NCI-H345 treated with DMSO at 0.1 percent for 48 hours (cell line): ENCODE measurements at regions not wholly inside any gene's neighbourhood (a gene's known extent, or its start where the extent isn't known, plus 50 kb on each side); places are given as distances from the start of the nearest gene placed in this dataset.

Source experiments
- DNase-seq: peaks from one replicate; lab custom pipeline; 2025; ENCODE audit not compliant: unreplicated experiment; lab: John Stamatoyannopoulos, UW

GRCh38 chr6:225121-225721, 67.1 kb upstream of the DUSP22 start:
- DNase-seq = no peak

- DNase-seq = no peak
Measured at GRCh38 chr6:225907-226306, 66.4 kb upstream of the DUSP22 start.

- DNase-seq = no peak
Measured at GRCh38 chr6:226516-227073, 65.7 kb upstream of the DUSP22 start.

- DNase-seq = no peak
Measured at GRCh38 chr6:227074-227782, 65.1 kb upstream of the DUSP22 start.

GRCh38 chr6:227812-228338, 64.4 kb upstream of the DUSP22 start:
- DNase-seq = no peak

- no peak for DNase-seq
Measured at GRCh38 chr6:228881-229651, 63.2 kb upstream of the DUSP22 start.

GRCh38 chr6:231779-232178, 60.5 kb upstream of the DUSP22 start:
- no peak for DNase-seq

- DNase-seq = no peak
Measured at GRCh38 chr6:232982-233640, 59.2 kb upstream of the DUSP22 start.

- no peak for DNase-seq
Measured at GRCh38 chr6:234706-235372, 57.4 kb upstream of the DUSP22 start.

- no peak for DNase-seq
Measured at GRCh38 chr6:235763-236360, 56.4 kb upstream of the DUSP22 start.

- no peak for DNase-seq
Measured at GRCh38 chr6:236519-236918, 55.8 kb upstream of the DUSP22 start.

- no peak for DNase-seq
Measured at GRCh38 chr6:240151-240550, 52.1 kb upstream of the DUSP22 start.

GRCh38 chr6:241336-241865, 50.9 kb upstream of the DUSP22 start:
- DNase-seq = no peak
